H9 (cell line): ENCODE measurements at regions not wholly inside any gene's neighbourhood (a gene's known extent, or its start where the extent isn't known, plus 50 kb on each side); places are given as distances from the start of the nearest gene placed in this dataset.

Source experiments
- DNase-seq: peaks from one replicate; pipeline ENCODE4 v3.0.0-alpha.2; 2017
- H2AFZ ChIP-seq: one replicate; pipeline ENCODE4 v1.6.1; 2013; ENCODE audit warnings: mild to moderate bottlenecking, low read length, control low read depth, moderate library complexity
- H2AK5ac ChIP-seq: 2 replicates; pipeline ENCODE4 v1.6.1; 2013; ENCODE audit warnings: low read length, control low read depth, mixed read lengths; ENCODE audit not compliant: insufficient read length
- H2BK120ac ChIP-seq: one replicate; pipeline ENCODE4 v1.6.1; 2013; ENCODE audit warnings: low read depth, mild to moderate bottlenecking, low read length, control low read depth, inconsistent platforms; ENCODE audit not compliant: poor library complexity, severe bottlenecking
- H2BK12ac ChIP-seq: 2 replicates; pipeline ENCODE4 v1.6.1; 2013; ENCODE audit warnings: low read length, control low read depth, mixed read lengths, low read depth; ENCODE audit not compliant: insufficient read length
- H2BK15ac ChIP-seq: 2 replicates; pipeline ENCODE4 v1.6.1; 2013; ENCODE audit warnings: low read depth, low read length, control low read depth
- H2BK20ac ChIP-seq: one replicate; pipeline ENCODE4 v1.6.1; 2013; ENCODE audit warnings: low read depth, mild to moderate bottlenecking, low read length, control low read depth, inconsistent platforms; ENCODE audit not compliant: poor library complexity, severe bottlenecking
- H2BK5ac ChIP-seq: 2 replicates; pipeline ENCODE4 v1.6.1; 2013; ENCODE audit warnings: low read length, control low read depth, mixed read lengths; ENCODE audit not compliant: insufficient read length
- H3K14ac ChIP-seq: 2 replicates; pipeline ENCODE4 v1.6.1; 2013; ENCODE audit warnings: low read length, control low read depth; ENCODE audit not compliant: insufficient read depth
- H3K18ac ChIP-seq: 2 replicates; pipeline ENCODE4 v1.6.1; 2013; ENCODE audit warnings: low read depth, mild to moderate bottlenecking, mixed read lengths, low read length, control low read depth; ENCODE audit not compliant: insufficient read length
- H3K23ac ChIP-seq: 2 replicates; pipeline ENCODE4 v1.6.1; 2013; ENCODE audit warnings: low read length, control low read depth, mixed read lengths, low read depth; ENCODE audit not compliant: insufficient read length
- H3K23me2 ChIP-seq: 2 replicates; pipeline ENCODE4 v1.6.1; 2013; ENCODE audit warnings: low read depth, mild to moderate bottlenecking, mixed read lengths, low read length, control low read depth; ENCODE audit not compliant: insufficient read length, poor library complexity, severe bottlenecking
- H3K27ac ChIP-seq: 2 replicates; pipeline ENCODE4 v1.5.1; 2013; ENCODE audit warnings: low read length, control low read depth, mixed read lengths, low read depth; ENCODE audit not compliant: insufficient read length
- H3K27me3 ChIP-seq: 2 replicates; pipeline ENCODE4 v1.6.1; 2013; ENCODE audit warnings: low read length, control low read depth, inconsistent platforms; ENCODE audit not compliant: insufficient read depth
- H3K4ac ChIP-seq: 2 replicates; pipeline ENCODE4 v1.6.1; 2013; ENCODE audit warnings: low read depth, mild to moderate bottlenecking, control low read depth, inconsistent platforms, low read length, moderate library complexity
- H3K4me1 ChIP-seq: 2 replicates; pipeline ENCODE4 v1.6.1; 2013; ENCODE audit warnings: low read length, control low read depth, inconsistent platforms; ENCODE audit not compliant: insufficient read depth
- H3K4me2 ChIP-seq: 2 replicates; pipeline ENCODE4 v1.6.1; 2013; ENCODE audit warnings: low read length, control low read depth, mixed read lengths; ENCODE audit not compliant: insufficient read length, insufficient read depth
- H3K56ac ChIP-seq: 2 replicates; pipeline ENCODE4 v1.6.1; 2013; ENCODE audit warnings: low read depth, mild to moderate bottlenecking, mixed read lengths, low read length, control low read depth; ENCODE audit not compliant: insufficient read length
- H3K79me1 ChIP-seq: 2 replicates; pipeline ENCODE4 v1.6.1; 2013; ENCODE audit warnings: low read depth, mild to moderate bottlenecking, moderate library complexity, low read length, control low read depth, inconsistent platforms; ENCODE audit not compliant: insufficient read depth, poor library complexity, severe bottlenecking
- H3K79me2 ChIP-seq: 2 replicates; pipeline ENCODE4 v1.6.1; 2013; ENCODE audit warnings: low read length, control low read depth, inconsistent platforms; ENCODE audit not compliant: insufficient read depth
- H3K9ac ChIP-seq: 2 replicates; pipeline ENCODE4 v1.6.1; 2013; ENCODE audit warnings: low read length, control low read depth, mixed read lengths; ENCODE audit not compliant: insufficient read length; ENCODE audit errors: extremely low read depth
- H3K9me3 ChIP-seq: one replicate; pipeline ENCODE4 v1.6.1; 2013; ENCODE audit warnings: low read depth, low read length, inconsistent platforms; ENCODE audit not compliant: control insufficient read depth
- H3T11ph ChIP-seq: one replicate; pipeline ENCODE4 v1.6.1; 2013; ENCODE audit warnings: mild to moderate bottlenecking, low read length, control low read depth, inconsistent platforms
- H4K20me1 ChIP-seq: one replicate; pipeline ENCODE4 v1.6.1; 2013; ENCODE audit not compliant: control insufficient read depth, insufficient read length, insufficient read depth
- H4K5ac ChIP-seq: 2 replicates; pipeline ENCODE4 v1.6.1; 2013; ENCODE audit warnings: low read depth, mild to moderate bottlenecking, mixed read lengths, low read length, control low read depth; ENCODE audit not compliant: insufficient read length
- H4K8ac ChIP-seq: replicated peaks from 2 replicates; pipeline ENCODE4 v1.6.1; 2013; ENCODE audit warnings: low read length, control low read depth, mixed read lengths, low read depth; ENCODE audit not compliant: insufficient read length
- H4K91ac ChIP-seq: 2 replicates; pipeline ENCODE4 v1.6.1; 2013; ENCODE audit warnings: low read depth, mild to moderate bottlenecking, moderate library complexity, mixed read lengths, low read length, control low read depth; ENCODE audit not compliant: insufficient read length
- H3K27ac Mint-ChIP-seq, 3 experiments: 2 replicates in 2 of 3; 3 replicates in 1 of 3; pipeline ENCODE4 v1.8.0; 2020 to 2021; ENCODE audit warnings: mixed read lengths in 3 of 3, mild to moderate bottlenecking in 1 of 3, moderate library complexity in 1 of 3
- H3K27me3 Mint-ChIP-seq: 2 replicates; pipeline ENCODE4 v1.8.0; 2021; ENCODE audit warnings: low read depth, mild to moderate bottlenecking, moderate library complexity, mixed read lengths
- H3K36me3 Mint-ChIP-seq, 3 experiments: 2 replicates in 2 of 3; 3 replicates in 1 of 3; pipeline ENCODE4 v1.8.0; 2020 to 2021; ENCODE audit warnings: low read depth in 3 of 3, mixed read lengths in 3 of 3; ENCODE audit not compliant: insufficient read depth in 1 of 3
- H3K4me1 Mint-ChIP-seq, 2 experiments: 2 replicates each; pipeline ENCODE4 v1.8.0; 2020; ENCODE audit warnings: mixed read lengths in 2 of 2
- H3K4me3 Mint-ChIP-seq, 2 experiments: 2 replicates in 1 of 2; 3 replicates in 1 of 2; pipeline ENCODE4 v1.8.0; 2020 to 2021; ENCODE audit warnings: mild to moderate bottlenecking in 2 of 2, mixed read lengths in 2 of 2, moderate library complexity in 1 of 2
- H3K9me3 Mint-ChIP-seq, 2 experiments: 2 replicates in 1 of 2; 3 replicates in 1 of 2; pipeline ENCODE4 v1.8.0; 2020; ENCODE audit warnings: mild to moderate bottlenecking in 2 of 2, mixed read lengths in 2 of 2, moderate library complexity in 1 of 2
- WGBS: extraction: QIAGEN DNeasy Blood & Tissue Kit; methylation state at CpG from one replicate; pipeline ENCODE4 v1.1.7; 2013; ENCODE audit warnings: missing lambda C conversion rate, low lambda C conversion rate, mixed read lengths; ENCODE audit not compliant: insufficient read length; ENCODE audit errors: extremely low coverage; 5-methylcytosine and 5-hydroxymethylcytosine counted together
- TF ChIP-seq, protein P1 (sequence below): fragments of 200-600 bp; sonication (generic); conservative IDR thresholded peaks from 3 replicates; pipeline ENCODE4 v1.8.0; 2021; ENCODE audit warnings: antibody characterized with exemption, mild to moderate bottlenecking

DNA sequence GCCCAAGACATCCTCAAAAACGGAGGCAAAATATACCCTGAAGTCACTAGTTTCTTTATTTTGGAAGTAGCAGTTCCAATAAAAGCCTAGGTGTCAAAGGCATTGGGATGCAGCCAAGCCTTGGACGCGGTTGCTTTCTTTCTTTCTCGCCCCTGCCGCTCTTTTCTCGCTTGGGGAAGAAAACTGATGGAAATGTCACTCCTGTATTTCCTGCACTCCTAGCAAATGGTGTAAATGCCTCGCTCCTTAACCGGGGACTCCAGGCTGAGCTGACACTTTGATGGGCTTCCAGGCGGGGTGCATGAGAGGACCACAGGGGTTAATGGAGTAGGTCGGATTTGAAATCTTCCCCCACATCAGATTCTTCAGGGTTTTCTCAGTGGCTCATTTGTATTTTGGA lies 114.1 kb downstream of the FOXL1 start:
- H4K20me1 ChIP-seq, result no peaks in the 10 kb centered on the region
- H2BK120ac ChIP-seq, result no peak overlapping the region
- Mint-ChIP-seq H3K27me3 (peaks cover 39% of the 10 kb centered on the region), H3K9me3 (peaks cover 2 to 3% of the 10 kb centered on the region in 2 experiments; a peak in 2 of 5 replicates), H3K4me3 (no peak overlapping the region), H3K27ac (no peak overlapping the region), H3K4me1 (peaks cover 6 to 11% of the 10 kb centered on the region in 2 experiments), H3K36me3 (no peaks in the 10 kb centered on the region)
- no peaks in the 10 kb centered on the region for H3K79me1 ChIP-seq
- no peak overlapping the region for H4K5ac ChIP-seq
- WGBS, result no CpG with 5 or more reads among the region's 10 CpGs
- H2AFZ ChIP-seq, result no peak overlapping the region
- no peak overlapping the region for H4K91ac ChIP-seq
- no peak overlapping the region for H3K14ac ChIP-seq
- H3K79me2 ChIP-seq, result no peaks in the 10 kb centered on the region
- H3K23me2 ChIP-seq, result no peaks in the 10 kb centered on the region
- no peak overlapping the region for H3K9ac ChIP-seq
- no peak overlapping the region for H3K4ac ChIP-seq
- no peak overlapping the region for H2BK15ac ChIP-seq
- TF ChIP-seq, protein P1, sequence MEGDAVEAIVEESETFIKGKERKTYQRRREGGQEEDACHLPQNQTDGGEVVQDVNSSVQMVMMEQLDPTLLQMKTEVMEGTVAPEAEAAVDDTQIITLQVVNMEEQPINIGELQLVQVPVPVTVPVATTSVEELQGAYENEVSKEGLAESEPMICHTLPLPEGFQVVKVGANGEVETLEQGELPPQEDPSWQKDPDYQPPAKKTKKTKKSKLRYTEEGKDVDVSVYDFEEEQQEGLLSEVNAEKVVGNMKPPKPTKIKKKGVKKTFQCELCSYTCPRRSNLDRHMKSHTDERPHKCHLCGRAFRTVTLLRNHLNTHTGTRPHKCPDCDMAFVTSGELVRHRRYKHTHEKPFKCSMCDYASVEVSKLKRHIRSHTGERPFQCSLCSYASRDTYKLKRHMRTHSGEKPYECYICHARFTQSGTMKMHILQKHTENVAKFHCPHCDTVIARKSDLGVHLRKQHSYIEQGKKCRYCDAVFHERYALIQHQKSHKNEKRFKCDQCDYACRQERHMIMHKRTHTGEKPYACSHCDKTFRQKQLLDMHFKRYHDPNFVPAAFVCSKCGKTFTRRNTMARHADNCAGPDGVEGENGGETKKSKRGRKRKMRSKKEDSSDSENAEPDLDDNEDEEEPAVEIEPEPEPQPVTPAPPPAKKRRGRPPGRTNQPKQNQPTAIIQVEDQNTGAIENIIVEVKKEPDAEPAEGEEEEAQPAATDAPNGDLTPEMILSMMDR, result no peak
- H2BK20ac ChIP-seq, result no peak overlapping the region
- H3K4me2 ChIP-seq, result no peak overlapping the region
- no peaks in the 10 kb centered on the region for H3K9me3 ChIP-seq
- H3K4me1 ChIP-seq, result peaks cover 2% of the 10 kb centered on the region; the same call in 1 of the 2 replicates
- no peak overlapping the region for H3K56ac ChIP-seq
- H4K8ac ChIP-seq, result no peak overlapping the region
- DNase-seq, result no peak
- H3K18ac ChIP-seq, result no peak overlapping the region
- no peak overlapping the region for H2BK12ac ChIP-seq
- no peak overlapping the region for H2AK5ac ChIP-seq
- no peaks in the 10 kb centered on the region for H3K27me3 ChIP-seq
- H3K27ac ChIP-seq, result no peak overlapping the region
- H3K23ac ChIP-seq, result no peak overlapping the region
- no peak overlapping the region for H2BK5ac ChIP-seq
- no peak overlapping the region for H3T11ph ChIP-seq
